HG03039 (cell line): ENCODE measurements at regions not wholly inside any gene's neighbourhood (a gene's known extent, or its start where the extent isn't known, plus 50 kb on each side); places are given as distances from the start of the nearest gene placed in this dataset.

Source experiments
- ATAC-seq: cut with Tn5 transposase; IDR thresholded peaks from one replicate; pipeline ENCODE4 v1.9.1; 2021; ENCODE audit warnings: mild to moderate bottlenecking, moderate library complexity; ENCODE audit not compliant: unreplicated experiment

- ATAC-seq: no peak
Measured at GRCh38 chr11:93074352-93074751, 104.9 kb downstream of the MTNR1B start.

GRCh38 chr11:93075782-93076181 is 106.3 kb downstream of the MTNR1B start:
- ATAC-seq: no peak

GRCh38 chr11:93080146-93080759 is 110.8 kb downstream of the MTNR1B start:
- no peak for ATAC-seq

- no peak for ATAC-seq
Measured at GRCh38 chr11:93081694-93082093, 112.2 kb downstream of the MTNR1B start.

DNA sequence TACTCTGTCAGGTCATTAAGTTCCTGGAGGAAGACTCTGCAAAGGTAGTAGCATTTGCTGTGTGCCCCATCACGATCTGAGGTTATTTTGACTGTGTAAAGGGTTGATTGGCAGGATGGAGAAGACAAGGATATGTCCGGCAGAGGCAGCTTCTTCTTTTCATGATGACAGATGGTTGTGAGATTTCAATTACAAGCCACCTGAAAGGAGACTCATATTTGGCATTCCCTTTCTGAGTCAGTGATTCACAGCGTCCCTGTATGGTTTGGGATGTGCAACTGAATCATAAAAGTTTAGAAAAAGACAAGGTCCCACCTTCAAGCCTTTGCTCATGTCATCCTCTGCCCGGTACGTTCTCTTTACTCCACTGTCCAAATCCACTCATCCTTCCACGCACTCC is 113.4 kb downstream of the MTNR1B start:
- no peak for ATAC-seq

DNA sequence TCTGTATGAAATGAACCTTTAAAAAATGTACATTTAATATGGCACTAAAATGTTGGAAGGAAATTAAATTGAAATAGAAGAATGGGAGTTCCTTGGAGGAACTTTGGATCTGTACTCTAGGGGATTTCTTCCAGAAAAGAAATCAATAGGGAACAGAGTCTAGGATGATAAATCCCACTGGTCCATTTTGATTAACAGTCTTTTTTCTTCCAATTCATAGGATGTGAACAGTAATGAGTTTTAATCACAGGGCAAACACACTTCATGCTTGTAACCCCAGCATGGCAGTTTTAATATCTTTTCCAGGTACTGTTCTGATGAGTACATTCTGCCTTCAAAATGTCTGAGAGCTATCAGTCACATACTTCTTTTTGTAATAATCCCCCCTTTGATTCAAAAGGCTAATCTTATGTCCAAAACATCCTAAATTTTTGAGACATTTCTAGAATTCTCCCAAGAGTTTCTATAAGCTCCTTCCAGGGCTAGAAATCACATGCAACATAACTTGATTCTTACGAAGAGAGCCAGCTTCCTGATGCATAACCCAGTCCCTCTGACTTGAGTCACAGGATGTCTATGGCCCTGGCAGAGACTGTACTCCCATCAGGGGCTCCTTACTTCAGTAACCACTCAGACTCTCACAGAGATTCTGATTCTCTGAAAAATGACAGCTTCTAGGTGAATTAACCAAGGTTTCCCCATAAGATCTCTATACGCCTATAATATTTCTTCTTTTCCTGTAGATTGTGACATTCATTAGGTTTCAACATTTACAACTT is 112.9 kb downstream of the SLC36A4 start:
- ATAC-seq: no peak

DNA sequence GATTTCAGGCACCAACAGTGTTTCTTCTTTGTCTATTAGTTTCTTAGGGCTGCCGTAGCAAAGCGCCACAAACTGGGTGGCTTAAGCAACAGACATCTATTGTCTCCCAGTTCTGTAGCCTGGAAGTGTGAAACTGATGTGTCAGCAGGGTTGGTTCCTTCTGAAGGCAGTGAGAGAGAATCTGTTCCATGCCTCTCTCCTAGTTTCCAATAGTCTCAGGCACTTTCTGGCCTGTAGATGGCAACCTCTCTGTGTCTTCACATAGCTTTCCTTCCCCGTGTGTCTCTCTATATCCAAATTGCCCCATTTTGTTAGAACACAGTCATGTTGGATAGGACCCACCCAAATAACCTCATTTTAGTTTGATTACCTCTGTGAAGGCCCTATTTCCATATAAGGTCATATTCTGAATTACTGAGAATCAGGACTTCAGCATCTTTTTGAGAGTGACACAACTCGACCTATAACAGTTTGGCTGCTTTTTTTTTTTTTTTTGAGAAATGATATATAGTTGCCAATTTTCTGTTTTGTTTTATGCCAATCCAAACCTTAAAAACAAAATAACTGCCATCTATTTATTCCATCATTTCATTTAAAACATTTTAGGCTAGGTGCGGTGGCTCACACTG is 108.2 kb downstream of the SLC36A4 start:
- ATAC-seq: no peak
